Neural crest cell (in vitro differentiated cells): ENCODE measurements at regions not wholly inside any gene's neighbourhood (a gene's known extent, or its start where the extent isn't known, plus 50 kb on each side); places are given as distances from the start of the nearest gene placed in this dataset.

Source experiments
- DNase-seq: peaks from one replicate; pipeline ENCODE4 v3.0.0; 2021; ENCODE audit warnings: low read depth, mixed read lengths, low spot score
- H3K27ac Mint-ChIP-seq: one replicate; pipeline ENCODE4 v1.8.0; 2021; ENCODE audit warnings: mild to moderate bottlenecking, mixed read lengths; ENCODE audit not compliant: unreplicated experiment
- H3K27me3 Mint-ChIP-seq: 2 replicates; pipeline ENCODE4 v1.8.0; 2021; ENCODE audit warnings: low read depth, mild to moderate bottlenecking, mixed read lengths
- H3K36me3 Mint-ChIP-seq: 2 replicates; pipeline ENCODE4 v1.8.0; 2021; ENCODE audit warnings: low read depth, mild to moderate bottlenecking, mixed read lengths
- H3K4me1 Mint-ChIP-seq: 2 replicates; pipeline ENCODE4 v1.8.0; 2021; ENCODE audit warnings: mixed read lengths
- H3K4me3 Mint-ChIP-seq: one replicate; pipeline ENCODE4 v1.8.0; 2021; ENCODE audit warnings: mild to moderate bottlenecking, mixed read lengths
- H3K9me3 Mint-ChIP-seq: 2 replicates; pipeline ENCODE4 v1.8.0; 2021; ENCODE audit warnings: mixed read lengths
- CTCF ChIP-seq: fragments of 200-600 bp; sonication (generic); conservative IDR thresholded peaks from 2 replicates; pipeline ENCODE4 v1.5.0; 2021; ENCODE audit warnings: antibody characterized with exemption, mild to moderate bottlenecking

- Mint-ChIP-seq H3K36me3 (no peaks in the 10 kb centered on the region), H3K27me3 (no peaks in the 10 kb centered on the region), H3K9me3 (no peaks in the 10 kb centered on the region), H3K27ac (no peak overlapping the region), H3K4me3 (no peak overlapping the region), H3K4me1 (no peaks in the 10 kb centered on the region)
- no peak for TF ChIP-seq CTCF
- DNase-seq, result no peak
Measured at GRCh38 chr3:117286488-117286887, 576.9 kb downstream of the TUSC7 start.

GRCh38 chr3:117287602-117288001, 578.0 kb downstream of the TUSC7 start:
- no peak for DNase-seq
- H3K4me1 Mint-ChIP-seq, result no peaks in the 10 kb centered on the region
- H3K27ac Mint-ChIP-seq, result no peak overlapping the region
- H3K9me3 Mint-ChIP-seq, result no peaks in the 10 kb centered on the region
- no peaks in the 10 kb centered on the region for H3K27me3 Mint-ChIP-seq
- no peak overlapping the region for H3K4me3 Mint-ChIP-seq
- H3K36me3 Mint-ChIP-seq, result no peaks in the 10 kb centered on the region
- no peak for TF ChIP-seq CTCF

GRCh38 chr3:117291476-117291875, 581.9 kb downstream of the TUSC7 start:
- Mint-ChIP-seq H3K27me3 (no peaks in the 10 kb centered on the region), H3K36me3 (no peaks in the 10 kb centered on the region), H3K4me1 (no peaks in the 10 kb centered on the region), H3K9me3 (no peaks in the 10 kb centered on the region), H3K4me3 (no peak overlapping the region), H3K27ac (no peak overlapping the region)
- TF ChIP-seq CTCF, result no peak
- DNase-seq, result no peak

GRCh38 chr3:117297065-117297464, 587.5 kb downstream of the TUSC7 start:
- H3K27ac Mint-ChIP-seq, result no peak overlapping the region
- DNase-seq, result no peak
- no peaks in the 10 kb centered on the region for H3K27me3 Mint-ChIP-seq
- no peak for TF ChIP-seq CTCF
- H3K9me3 Mint-ChIP-seq, result no peaks in the 10 kb centered on the region
- no peak overlapping the region for H3K4me3 Mint-ChIP-seq
- no peaks in the 10 kb centered on the region for H3K4me1 Mint-ChIP-seq
- no peaks in the 10 kb centered on the region for H3K36me3 Mint-ChIP-seq

- TF ChIP-seq CTCF, result no peak
- no peaks in the 10 kb centered on the region for H3K4me1 Mint-ChIP-seq
- no peaks in the 10 kb centered on the region for H3K9me3 Mint-ChIP-seq
- DNase-seq, result no peak
- no peak overlapping the region for H3K27ac Mint-ChIP-seq
- H3K27me3 Mint-ChIP-seq, result no peaks in the 10 kb centered on the region
- H3K4me3 Mint-ChIP-seq, result no peak overlapping the region
- no peaks in the 10 kb centered on the region for H3K36me3 Mint-ChIP-seq
Measured at GRCh38 chr3:117297541-117297940, 588.0 kb downstream of the TUSC7 start.

GRCh38 chr3:117298273-117298672, 588.7 kb downstream of the TUSC7 start:
- Mint-ChIP-seq H3K36me3 (no peaks in the 10 kb centered on the region), H3K9me3 (no peaks in the 10 kb centered on the region), H3K27me3 (no peaks in the 10 kb centered on the region), H3K4me1 (no peaks in the 10 kb centered on the region), H3K4me3 (no peak overlapping the region), H3K27ac (no peak overlapping the region)
- DNase-seq, result no peak
- TF ChIP-seq CTCF, result no peak
